Epidermal melanocyte (primary cell): ENCODE measurements at regions not wholly inside any gene's neighbourhood (a gene's known extent, or its start where the extent isn't known, plus 50 kb on each side); places are given as distances from the start of the nearest gene placed in this dataset.

ENCODE experiments used
- DNase-seq: peaks from one replicate; pipeline ENCODE4 v3.0.0; 2011; ENCODE audit warnings: low spot score; ENCODE audit not compliant: insufficient read length

DNA sequence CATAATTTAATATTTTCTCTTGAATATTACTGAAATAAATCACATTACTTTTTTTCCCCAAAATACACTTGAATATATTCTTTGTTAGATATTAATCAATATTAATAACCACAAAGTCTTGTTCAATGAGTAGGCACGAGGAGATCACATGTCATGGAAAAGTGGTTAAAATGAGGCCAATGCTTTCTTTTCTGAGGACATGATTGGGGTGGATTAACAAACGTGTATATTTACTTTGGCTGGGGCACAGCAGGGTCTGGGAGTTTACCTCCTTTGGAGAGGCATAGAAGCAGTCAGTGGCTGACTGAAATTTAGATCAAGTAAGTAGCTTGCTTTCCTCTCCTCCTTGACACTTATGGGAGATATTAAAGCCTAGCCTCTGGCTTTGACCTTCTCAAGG, 664.3 kb upstream of the B3GALT2 start:
- no peak for DNase-seq

DNA sequence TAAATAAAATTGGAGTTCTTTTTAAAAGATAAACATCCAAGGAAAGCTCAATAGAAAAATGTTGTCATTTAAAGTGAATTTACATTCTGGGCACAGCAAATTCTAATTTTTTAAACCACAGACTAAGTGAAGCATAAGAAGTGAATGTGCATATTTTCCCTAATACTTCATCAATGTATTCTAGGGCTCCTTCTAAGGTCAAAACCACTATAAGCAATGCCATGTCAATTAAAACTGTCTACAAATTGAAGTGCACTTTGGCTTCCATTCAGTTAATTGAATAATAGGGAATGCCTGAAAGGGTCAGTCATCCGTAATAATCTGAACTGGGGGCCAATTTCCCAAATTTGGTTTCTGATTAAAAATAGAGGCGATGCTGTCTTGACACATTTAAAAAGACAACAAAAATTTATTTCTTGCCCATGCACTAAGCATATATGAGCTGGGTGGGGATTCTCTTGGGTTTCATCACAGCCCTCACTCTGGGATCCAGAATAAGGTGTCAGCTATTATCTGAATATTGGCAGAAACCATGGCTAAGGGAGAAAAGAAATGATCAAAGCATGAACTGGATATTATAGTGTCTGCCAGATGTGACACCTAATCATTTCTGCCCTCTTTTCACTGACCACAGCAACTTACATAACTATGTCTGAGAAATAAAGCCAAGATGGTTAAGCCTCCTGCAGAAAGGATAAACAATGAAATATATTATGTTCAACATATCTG, 660.6 kb upstream of the B3GALT2 start:
- no peak for DNase-seq

DNA sequence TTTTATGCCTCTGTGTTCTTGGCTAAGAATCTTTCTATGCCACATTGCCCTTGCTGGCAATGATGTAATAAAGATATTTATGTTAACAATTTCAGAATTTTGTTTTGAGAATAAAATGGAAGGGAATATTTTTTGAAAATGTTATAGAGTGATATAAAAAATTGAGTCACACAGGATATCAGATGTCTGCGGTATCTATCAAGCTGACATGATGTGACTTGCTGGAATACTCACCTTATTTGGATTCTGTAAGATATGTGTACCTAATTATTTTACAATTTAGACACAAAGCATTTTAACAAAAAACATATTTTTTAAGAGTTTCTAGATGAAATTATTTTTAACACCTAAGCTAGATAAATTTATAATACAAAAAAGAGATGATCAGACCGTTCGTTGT, 660.0 kb upstream of the B3GALT2 start:
- no peak for DNase-seq

DNA sequence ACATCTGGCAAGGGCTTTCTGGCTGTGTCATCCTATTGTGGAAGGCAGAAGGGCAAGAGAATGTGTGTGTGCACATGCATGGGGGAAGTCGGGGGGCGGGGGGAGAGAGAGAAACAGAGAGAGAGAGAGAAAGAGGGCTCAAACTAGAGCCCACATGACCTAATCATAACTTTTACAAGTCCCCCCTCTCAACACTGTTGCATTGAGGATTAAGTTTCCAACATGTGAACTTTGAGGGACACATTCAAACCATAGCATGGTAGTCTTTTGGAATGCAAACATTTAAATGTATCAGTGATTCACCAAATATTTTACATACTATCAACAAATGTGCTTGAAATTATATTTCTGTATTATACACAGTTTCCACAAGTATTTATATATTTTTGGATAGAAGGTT, 655.4 kb upstream of the B3GALT2 start:
- no peak for DNase-seq

DNA sequence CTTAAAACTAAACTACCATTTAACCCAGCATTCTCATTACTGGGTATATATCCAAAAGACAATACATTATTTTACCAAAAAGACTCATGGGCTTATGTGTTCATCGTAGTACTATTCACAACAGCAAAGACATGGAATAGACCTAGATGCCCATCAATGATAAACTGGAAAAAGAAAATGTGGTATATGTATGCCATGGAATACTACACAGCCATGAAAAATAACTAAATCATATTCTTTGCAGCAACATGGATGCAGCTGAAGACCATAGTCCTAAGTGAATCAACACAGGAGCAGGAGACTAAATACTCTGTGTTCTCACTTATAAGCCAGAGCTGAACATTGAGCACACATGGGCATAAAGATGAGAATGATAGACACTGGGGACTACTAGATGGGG, 645.1 kb upstream of the B3GALT2 start:
- DNase-seq = no peak

DNA sequence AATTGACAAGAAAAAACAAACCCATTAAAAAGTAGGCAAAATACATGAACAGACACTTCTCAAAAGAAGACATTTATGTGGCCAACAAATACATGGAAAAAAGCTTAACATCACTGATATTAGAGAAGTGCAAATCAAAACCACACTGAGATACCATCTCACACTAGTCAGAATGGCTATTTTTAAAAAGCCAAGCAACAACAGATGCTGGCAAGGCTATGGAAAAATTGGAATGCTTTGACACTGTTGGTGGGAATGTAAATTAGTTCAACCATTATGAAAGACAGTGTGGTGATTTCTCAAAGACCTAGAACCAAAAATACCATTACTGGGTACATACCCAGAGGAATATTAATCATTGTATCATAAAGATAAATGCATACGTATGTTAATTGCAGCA, 641.1 kb upstream of the B3GALT2 start:
- DNase-seq = no peak

DNA sequence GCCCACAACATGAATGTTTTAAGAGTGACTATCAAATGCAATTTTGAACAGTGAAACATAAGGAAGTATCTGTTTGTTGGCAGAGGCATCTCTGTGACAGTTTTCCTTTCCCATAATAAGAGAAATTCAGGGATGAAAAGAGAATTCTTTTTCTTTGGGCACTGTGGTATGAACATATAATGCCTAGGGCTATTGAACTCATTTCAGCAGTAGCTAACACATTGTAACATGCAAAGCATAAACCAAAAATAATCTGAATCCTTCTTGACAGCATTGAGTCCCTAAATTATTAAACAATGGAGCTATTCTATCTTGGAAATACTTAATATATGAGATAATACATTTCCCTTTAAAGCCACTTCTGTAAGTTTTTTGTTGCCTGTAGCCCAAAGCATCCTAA, 633.0 kb upstream of the B3GALT2 start:
- DNase-seq = no peak

DNA sequence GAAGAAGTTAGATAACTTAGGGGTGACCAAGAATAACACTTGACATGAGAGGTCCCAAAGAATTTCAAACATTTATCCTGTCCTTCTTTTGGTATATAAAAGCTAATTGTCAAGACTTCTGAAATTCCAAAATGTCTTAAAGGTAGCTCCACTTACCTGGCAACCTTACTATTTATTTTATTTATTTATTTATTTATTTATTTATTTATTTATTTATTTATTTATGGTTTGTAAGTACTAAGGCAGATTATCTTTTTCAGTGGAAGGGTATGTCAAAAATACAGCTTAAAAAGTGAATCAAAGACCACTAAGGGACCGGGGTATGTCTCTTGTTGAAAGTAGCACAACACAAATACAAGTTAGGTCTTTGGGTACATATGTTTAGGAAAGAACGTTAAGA, 620.8 kb upstream of the B3GALT2 start:
- no peak for DNase-seq

DNA sequence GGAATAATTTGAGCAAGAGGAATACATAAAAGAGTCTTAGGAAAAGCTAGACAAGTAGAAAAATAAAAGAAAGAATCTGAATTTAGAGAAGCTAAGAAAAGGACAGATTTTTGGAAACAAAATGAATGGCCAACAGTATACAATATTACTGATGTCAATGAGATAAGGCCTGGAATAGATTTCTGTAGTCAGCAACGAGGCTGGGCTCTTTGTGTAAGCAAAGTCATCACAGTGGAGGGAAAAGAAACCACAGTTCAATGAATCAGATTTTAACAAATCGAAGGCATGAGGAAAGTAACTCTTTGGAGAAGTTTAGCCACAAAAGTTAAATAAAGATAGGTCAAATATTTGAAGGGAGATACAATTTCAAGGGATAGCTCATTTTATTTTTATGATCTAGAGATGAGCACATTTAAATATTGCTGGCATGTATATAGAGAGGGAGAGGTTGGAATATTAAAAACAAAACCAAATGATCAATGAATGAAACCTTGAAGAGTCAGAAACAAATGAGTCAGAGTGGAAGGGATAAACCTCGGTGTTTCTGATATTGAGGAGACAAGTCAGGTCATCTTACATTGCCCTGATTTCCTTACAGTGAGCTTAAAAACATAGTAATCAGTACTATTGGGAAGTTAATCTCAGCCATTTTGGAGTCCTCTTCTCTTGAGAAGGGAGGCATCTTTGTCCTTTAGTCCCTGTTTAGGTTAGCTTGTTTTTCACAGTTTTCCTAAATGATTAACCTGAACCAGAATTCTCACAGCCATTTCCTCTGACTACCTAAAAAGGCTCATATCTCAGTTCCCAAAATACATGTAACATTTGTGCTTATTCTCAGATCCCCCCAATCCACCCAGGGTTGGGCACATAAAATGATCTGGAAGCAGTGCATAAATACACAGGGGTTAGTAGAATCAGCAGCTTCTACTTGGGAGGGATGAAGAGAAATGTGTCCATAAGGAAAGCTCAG, 620.0 kb upstream of the B3GALT2 start:
- DNase-seq = no peak

DNA sequence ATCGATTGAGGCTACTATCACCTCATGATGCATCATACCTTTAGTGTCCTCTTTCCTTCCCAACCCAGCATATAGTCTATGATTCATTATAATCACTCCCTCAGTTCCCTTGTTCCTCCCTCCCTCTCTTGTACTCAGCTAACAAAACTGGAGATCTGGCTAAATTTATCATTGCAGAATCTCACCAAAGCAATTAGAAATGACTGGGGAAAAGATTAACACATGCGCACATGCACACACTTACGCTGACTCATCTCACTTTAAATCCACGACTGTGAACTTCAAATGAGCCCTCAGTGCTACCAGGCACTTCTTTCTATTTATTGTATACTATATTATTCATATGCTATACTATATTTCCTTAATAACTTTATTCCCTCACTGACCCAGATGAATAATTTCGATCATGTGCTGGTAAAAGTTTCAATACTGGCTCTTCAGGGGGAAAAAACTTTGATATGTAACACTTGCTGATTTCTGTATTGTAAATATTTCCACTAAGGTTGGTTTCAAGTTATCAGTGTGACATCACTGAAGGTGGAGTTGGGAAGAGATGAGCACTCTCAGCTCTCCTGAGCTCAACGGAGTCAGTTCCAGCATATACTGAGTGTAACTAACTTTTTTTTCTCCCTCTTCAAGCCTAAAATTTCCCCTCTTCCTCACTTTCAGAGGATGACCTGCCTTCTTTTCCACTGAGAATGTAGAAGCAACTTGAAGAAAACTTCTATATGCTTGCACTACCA, 613.7 kb upstream of the B3GALT2 start:
- DNase-seq = no peak

DNA sequence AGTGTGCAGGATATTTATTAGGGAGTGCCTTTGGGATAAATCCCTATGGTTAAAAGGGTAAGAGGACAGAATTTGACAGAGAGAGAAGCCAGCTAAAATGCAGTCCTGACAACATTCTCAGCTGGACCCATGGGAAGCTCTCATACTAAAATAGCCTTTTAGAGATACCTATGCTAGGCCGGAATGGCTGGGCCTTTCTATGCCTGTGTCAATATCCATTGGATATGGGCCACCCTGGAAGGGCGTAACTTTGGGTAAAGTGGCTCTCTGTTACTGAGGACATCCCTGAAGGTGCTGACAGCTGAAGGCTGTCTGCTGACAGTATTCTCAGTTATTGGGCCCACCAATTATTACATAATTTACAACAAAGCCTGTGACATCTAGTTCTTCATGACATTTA, 613.0 kb upstream of the B3GALT2 start:
- no peak for DNase-seq

DNA sequence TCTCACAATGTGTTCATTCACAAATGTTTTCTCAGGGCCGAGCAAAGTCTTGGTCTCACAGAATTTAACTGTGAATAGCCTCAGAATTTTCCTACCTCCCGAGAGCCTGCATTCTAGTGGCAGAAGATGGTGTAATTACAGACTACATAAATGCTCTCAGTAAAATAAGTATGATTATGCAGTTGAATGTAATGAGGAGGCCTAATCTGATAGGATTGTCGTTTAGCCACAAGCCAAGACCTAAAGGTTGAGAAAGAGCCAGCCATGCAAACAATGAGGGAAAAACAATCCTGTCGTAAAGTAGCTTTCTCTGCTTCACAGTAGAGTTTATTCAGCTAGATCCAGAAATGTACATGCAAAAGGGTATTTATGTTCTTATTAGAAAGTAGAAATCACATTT, 607.8 kb upstream of the B3GALT2 start:
- DNase-seq = no peak

DNA sequence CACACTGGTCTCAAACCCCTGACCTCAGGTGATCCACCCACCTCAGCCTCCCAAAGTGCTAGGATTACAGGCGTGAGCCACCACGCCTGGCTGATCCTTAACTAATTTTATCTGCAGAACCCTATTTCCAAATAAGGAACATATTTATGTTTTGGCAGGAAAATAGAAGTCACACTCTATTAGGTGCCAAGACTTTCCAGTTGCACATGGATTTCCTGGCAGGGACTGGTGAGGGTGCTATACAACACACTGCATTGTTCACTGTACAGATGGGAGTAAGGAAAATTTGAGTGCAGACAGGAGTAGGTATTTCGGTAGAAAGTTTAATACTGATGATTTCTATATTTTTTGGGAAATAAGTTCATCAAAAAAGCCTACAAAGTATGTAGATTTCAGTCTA, 605.3 kb upstream of the B3GALT2 start:
- no peak for DNase-seq

DNA sequence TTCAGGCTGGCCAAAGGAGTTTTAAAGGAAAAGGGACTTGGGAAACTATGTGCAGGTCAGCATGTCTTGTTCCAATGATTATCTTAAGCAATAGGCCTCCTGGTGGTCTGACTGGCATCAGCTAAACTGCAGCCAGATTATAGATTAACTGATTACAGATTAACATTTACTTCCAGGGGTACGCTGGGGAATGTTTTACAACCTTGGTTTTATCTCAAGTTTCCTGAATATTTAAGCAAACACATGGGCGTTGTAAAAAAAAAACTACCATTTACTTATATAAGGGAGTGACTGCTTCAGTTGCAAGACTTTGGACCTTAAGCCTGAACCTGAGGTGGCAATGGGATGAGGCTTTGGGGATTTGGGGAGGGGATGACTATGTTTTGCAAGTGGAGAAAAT, 600.6 kb upstream of the B3GALT2 start:
- no peak for DNase-seq

DNA sequence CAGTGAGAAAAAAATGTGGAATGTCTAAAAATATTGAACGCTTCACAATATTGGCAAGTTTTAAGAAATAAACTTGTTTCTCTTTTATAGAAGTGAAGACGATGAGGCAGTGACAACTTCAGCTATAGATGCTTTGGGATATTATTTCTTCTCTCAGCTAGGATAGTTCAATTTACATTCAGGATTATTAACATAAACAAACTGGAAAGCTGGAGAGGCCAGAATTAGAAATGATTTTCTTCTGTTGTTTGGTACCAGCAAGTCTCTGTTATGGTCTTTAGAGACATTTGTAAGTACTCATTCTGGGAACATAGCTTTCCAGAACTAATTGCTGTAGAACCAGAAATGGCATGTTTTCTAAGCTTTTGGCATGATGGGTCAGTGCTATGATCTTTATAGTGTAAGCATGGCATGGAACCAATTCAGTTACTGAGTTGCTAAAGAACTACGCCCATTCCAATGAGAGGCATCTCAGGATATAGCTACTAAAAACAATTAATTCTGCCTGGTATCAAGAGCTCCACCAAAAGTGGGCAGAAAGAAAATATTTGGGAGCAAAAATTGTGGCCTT, 599.5 kb upstream of the B3GALT2 start:
- DNase-seq = no peak

DNA sequence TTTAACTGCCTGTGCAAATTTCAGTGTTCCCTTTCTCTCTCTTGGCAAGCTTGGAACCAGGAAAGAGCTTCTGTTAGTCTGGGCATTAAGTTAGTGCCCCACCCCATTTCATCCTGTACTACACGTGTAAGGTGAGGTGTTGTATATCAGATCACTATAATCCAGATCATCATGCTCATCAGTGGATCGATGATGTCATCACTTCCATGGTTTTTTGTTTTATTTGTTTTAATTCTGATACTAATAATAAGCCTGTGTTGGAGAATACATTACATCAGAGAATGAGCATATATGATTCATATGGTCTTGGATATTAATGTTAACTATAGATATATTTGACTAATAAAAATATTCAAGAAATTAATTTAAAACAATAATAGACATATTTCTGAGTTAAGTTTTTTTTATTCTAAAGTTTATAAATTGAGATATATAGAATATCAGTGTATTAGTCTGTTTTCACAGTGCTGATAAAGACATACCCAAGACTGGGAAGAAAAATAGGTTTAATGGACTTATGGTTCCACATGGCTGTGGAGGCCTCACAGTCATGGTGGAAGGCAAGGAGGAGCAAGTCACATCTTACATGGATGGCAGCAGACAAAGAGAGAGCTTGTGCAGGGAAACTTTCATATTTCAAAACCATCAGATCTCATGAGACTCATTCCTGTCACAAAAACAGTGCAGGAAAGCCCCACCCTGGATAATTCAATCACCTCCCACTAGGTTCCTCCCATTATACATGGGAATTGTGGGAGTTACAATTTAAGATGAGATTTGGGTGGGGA, 588.3 kb upstream of the B3GALT2 start:
- no peak for DNase-seq

DNA sequence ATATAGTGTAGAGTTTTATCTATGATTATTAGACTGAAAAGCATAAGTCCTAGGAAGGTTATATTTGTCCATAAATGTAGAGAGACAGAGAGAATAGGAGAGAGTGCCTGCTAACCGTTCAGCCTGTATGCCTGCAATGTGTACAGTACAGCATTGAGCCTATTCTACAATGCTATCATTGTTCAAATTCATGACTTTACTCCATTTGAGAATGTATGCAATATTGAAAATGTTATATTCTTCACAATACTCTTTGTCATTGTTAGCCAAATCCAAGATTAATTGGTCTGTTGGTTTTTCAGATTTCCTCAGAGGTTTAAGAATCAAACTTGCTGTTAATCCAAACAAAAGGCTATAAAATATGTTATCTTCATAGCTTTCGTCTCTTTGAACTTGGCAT, 585.2 kb upstream of the B3GALT2 start:
- no peak for DNase-seq

DNA sequence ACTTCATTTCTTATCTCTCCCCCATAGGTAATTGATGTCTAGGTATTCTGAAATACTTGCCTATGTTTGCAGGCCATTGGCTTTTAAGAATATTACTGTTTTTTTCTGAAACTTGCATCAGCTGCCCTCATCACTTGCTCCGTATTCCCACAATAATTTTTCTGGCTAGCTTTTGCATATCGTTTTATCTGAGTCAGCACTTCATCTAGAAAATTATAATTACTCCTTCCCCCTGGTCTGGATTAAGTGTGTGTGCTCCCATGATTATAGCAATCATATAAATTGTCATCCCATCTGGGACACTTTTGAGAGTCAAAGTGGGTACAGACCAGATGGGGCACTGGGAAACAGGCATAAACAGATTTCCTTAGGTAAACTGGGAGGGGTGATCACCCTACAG, 583.2 kb upstream of the B3GALT2 start:
- DNase-seq = no peak

DNA sequence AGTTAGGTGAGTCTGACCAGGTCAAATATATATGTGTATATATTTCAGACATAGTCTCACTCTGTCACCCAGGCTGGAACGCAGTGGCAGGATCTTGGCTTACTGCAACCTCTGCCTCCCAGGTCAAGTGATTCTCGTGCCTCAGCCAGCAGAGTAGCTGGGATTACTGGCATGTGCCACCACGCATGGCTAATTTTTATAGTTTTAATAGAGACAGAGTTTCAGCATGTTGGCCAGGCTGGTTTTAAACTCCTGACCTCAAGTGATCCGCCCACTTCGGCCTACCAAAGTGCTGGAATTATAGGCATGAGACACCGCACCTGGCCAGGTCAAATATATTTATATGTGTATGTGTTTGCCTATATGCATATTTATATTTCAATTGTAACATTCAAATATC, 581.5 kb upstream of the B3GALT2 start:
- DNase-seq = no peak

DNA sequence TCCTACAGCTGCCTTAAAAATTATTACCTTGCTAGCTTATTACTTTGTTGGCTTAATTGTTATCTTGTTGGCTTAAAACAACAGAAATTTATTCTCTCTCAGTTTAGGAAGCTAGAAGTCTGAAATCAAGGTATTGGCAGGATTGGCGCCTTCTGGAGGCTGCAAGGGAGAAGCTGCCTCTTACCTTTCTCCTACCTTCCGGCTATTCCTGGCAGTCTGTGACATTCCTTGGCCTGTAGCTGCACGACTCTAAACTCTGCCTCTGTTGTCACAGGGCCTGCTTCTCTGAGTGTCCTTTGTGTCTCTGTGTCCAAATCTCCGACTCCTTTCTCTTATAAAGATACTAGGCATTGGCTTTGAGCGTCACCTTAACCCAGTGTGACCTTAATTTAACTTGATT, 579.9 kb upstream of the B3GALT2 start:
- DNase-seq = no peak

DNA sequence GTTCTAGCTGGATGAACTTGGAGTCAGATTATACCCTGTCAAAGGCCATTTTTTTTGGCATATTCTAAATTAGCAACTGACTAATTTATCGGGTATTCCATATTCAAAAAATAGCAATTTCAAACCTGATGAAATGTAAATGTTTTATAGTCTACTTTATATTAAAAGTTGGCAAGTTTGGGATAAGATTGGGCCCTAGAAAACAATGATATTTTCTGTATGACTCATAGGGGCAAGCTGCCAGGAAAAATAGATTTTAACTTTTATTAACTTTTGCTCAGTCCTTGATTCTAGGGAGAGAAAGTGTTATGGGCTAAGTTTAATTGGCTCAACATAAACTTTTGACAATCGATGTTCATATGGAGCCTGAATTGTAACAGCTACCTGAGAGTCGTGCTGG, 576.9 kb upstream of the B3GALT2 start:
- DNase-seq = no peak
